ENCODE measurements at regions not wholly inside any gene's neighbourhood (a gene's known extent, or its start where the extent isn't known, plus 50 kb on each side); places are given as distances from the start of the nearest gene placed in this dataset.
"Not testable (repeated sequence)": the region's sequence is repeated elsewhere in the genome, so short reads cannot be mapped to it uniquely, and the experiment has no call there.

DNA sequence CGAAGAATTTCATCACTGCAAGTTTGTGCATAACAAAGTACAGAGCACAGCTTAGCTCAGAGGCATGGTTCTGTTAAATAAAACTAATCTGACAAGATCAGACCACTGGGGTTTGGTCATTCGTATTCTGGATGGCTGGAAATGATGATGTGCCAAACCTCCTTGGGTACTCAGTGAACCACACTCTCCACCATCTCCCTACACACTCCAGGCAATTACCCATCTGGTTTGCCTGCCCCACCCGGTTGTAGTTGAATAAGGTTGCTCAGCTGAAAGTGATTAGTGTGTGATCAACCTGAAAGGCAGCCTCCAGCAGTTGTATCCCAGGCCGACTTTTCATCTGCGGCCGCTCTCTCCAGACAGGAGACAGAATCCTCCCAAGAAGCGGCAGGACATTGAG lies 371.4 kb downstream of the TLE1 start:
- no peak overlapping the region for H3K4me3 ChIP-seq (ENCODE audit: low read depth, poor library complexity, severe bottlenecking)
- intact Hi-C loops (cut with DNase I; ENCODE audit: low total_unique reads): no loop called here
- TF ChIP-seq, protein P1, sequence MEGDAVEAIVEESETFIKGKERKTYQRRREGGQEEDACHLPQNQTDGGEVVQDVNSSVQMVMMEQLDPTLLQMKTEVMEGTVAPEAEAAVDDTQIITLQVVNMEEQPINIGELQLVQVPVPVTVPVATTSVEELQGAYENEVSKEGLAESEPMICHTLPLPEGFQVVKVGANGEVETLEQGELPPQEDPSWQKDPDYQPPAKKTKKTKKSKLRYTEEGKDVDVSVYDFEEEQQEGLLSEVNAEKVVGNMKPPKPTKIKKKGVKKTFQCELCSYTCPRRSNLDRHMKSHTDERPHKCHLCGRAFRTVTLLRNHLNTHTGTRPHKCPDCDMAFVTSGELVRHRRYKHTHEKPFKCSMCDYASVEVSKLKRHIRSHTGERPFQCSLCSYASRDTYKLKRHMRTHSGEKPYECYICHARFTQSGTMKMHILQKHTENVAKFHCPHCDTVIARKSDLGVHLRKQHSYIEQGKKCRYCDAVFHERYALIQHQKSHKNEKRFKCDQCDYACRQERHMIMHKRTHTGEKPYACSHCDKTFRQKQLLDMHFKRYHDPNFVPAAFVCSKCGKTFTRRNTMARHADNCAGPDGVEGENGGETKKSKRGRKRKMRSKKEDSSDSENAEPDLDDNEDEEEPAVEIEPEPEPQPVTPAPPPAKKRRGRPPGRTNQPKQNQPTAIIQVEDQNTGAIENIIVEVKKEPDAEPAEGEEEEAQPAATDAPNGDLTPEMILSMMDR (IDR thresholded peaks at IDR 0.05): no peak
- no peak for TF ChIP-seq POLR2A (IDR thresholded peaks at IDR 0.05)
- DNase-seq (ENCODE audit: low spot score in 2 of 2): no peak
- WGBS, 2 donors: 72 to 77% methylated on average over 7 of the region's 7 CpGs

DNA sequence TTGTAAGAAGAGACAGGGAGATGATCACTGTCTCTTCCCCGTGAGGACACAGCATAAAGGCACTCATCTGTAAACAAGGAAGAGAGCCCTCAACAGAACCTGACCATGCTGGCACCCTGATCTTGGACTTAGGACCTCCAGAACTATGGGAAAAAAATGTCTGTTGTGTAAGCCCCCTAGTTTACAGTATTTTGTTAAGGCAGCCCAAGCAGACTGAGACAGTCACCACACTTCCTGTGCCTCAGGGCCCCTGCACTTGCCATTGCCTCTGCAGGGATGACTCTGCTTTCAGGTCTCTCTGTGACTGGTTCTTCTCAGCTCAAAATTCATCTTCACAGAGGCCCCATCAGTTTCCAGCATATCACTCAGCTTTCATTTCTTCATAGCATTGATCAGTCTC lies 372.1 kb downstream of the TLE1 start:
- no peak overlapping the region for H3K4me3 ChIP-seq (ENCODE audit: low read depth, poor library complexity, severe bottlenecking)
- no peak for DNase-seq (ENCODE audit: low spot score in 2 of 2)
- intact Hi-C loops (cut with DNase I; ENCODE audit: low total_unique reads): no loop called here
- TF ChIP-seq, protein P1 (IDR thresholded peaks at IDR 0.05): no peak
- TF ChIP-seq POLR2A (IDR thresholded peaks at IDR 0.05): no peak
- WGBS, 2 donors: 90 to 100% methylated on average over 1 of the region's 1 CpG

DNA sequence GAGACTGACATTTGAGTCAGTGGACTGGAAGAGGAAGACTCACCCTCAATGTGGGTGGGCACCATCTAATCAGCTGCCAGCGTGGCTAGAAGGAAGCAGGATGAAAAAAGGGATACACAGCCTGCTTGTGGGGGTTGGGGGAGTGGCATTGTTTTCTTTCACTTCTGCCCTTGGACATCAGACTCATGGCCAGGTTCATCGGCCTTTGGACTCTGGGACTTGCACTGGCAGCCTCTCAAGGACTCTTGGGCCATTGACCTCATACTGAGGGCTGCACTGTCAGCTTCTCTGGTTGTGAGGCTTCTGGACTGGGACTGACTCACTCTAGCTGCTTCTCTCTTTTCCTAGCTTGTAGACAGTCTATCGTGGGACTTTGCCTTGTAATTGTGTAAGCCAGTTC lies 374.9 kb downstream of the TLE1 start:
- intact Hi-C loops (cut with DNase I; ENCODE audit: low total_unique reads): no loop called here
- no peak overlapping the region for H3K4me3 ChIP-seq (ENCODE audit: low read depth, poor library complexity, severe bottlenecking)
- no peak for DNase-seq (ENCODE audit: low spot score in 2 of 2)
- TF ChIP-seq, protein P1 (IDR thresholded peaks at IDR 0.05): no peak
- TF ChIP-seq POLR2A (IDR thresholded peaks at IDR 0.05): no peak
- 65 to 93% methylated on average over 3 of the region's 3 CpGs for WGBS, 2 donors

DNA sequence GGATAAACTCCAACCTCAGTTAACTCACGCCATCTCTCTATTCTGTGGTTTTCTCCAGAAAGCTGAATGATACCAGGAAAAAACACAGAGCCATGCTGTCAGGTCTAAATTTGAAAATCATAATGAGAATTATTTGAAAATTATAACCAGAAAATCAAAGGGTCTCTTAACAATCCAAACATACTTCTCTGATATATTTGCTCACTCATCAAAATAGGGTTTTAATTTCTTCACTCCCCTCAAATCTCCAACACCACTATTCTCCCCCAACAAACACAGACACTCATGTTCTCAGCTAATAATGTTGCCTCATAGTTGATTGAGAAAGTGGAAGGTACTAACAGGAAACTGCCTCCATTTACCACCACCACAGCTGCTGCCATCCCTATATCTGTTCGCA lies 375.5 kb downstream of the TLE1 start:
- DNase-seq (ENCODE audit: low spot score in 2 of 2): no peak
- 73 to 95% methylated on average over 2 of the region's 2 CpGs for WGBS, 2 donors
- TF ChIP-seq POLR2A (IDR thresholded peaks at IDR 0.05): no peak
- TF ChIP-seq, protein P1 (IDR thresholded peaks at IDR 0.05): no peak
- H3K4me3 ChIP-seq (ENCODE audit: low read depth, poor library complexity, severe bottlenecking): no peak overlapping the region
- intact Hi-C loops (cut with DNase I; ENCODE audit: low total_unique reads): no loop called here

DNA sequence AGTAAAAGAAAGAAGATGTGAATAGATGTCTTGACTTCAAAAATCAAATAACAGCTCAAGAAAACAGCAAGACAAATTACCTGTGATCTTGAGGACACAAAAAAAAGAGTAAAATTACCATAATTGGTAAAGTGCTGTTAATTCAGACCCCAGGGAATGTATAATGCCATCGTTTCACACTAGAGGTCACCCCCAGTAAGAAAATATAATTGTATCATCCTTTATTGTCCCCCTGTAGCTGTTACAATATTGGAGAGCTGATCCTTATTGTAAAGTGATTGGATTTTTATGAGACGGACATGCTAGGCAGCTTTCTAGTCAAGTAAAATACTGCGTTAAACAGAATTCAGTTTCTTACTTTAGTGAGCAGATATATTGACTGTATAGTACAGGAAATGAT lies 377.0 kb downstream of the TLE1 start:
- intact Hi-C loops (cut with DNase I; ENCODE audit: low total_unique reads): no loop called here
- TF ChIP-seq, protein P1 (IDR thresholded peaks at IDR 0.05): no peak
- TF ChIP-seq POLR2A (IDR thresholded peaks at IDR 0.05): no peak
- H3K4me3 ChIP-seq (ENCODE audit: low read depth, poor library complexity, severe bottlenecking): no peak overlapping the region
- no peak for DNase-seq (ENCODE audit: low spot score in 2 of 2)
- WGBS, 2 donors: 73 to 78% methylated on average over 3 of the region's 3 CpGs

DNA sequence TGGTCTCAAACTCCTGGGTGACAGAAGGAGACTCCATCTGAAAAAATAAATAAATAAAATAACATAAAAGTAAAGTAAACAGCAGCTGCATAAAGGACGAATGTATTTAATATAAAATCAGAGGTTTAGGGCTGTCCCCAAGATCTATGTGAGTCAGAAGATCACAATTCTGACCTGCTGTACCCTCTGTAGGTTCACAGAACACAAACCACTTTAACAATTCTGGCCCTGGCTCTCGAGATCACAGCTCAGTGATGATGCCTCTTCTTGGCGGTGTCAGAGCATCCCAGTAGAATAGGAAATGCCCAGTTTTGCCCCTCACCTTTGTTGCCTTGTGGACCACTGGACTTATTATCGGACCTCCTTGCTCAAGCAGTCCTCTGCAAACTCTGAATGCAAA lies 380.9 kb downstream of the TLE1 start:
- 80 to 89% methylated on average over 4 of the region's 4 CpGs for WGBS, 2 donors
- no peak overlapping the region for H3K4me3 ChIP-seq (ENCODE audit: low read depth, poor library complexity, severe bottlenecking)
- DNase-seq (ENCODE audit: low spot score in 2 of 2): no peak
- intact Hi-C loops (cut with DNase I; ENCODE audit: low total_unique reads): no loop called here
- TF ChIP-seq, protein P1 (IDR thresholded peaks at IDR 0.05): no peak
- TF ChIP-seq POLR2A (IDR thresholded peaks at IDR 0.05): no peak

DNA sequence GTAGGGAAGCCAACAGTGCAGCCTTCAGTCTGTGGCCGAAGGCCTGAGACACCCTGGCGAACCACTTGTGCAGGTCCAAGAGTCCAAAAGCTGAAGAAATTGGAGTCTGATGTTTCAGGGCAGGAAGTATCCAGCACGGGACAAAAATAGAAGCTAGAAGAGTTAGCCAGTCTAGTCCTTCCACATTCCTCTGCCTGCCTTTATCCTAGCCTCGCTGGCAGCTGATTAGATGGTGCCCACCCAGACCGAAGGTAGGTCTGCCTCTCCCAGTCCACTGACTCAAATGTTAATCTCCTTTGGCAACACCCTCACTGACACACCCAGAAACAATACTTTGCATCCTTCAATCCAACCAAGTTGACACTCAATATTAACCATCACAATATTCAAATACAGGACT lies 381.6 kb downstream of the TLE1 start:
- DNase-seq (ENCODE audit: low spot score in 2 of 2): not testable (repeated sequence)
- 63 to 73% methylated on average over 5 of the region's 5 CpGs for WGBS, 2 donors

More for the DNA sequence above, 381.6 kb downstream of the TLE1 start:
- H3K4me3 ChIP-seq (ENCODE audit: low read depth, poor library complexity, severe bottlenecking); intact Hi-C loops (cut with DNase I; ENCODE audit: low total_unique reads): not testable (repeated sequence)
